ENCODE measurements at regions not wholly inside any gene's neighbourhood (a gene's known extent, or its start where the extent isn't known, plus 50 kb on each side); places are given as distances from the start of the nearest gene placed in this dataset.
A peak's percentile ranks its signal among the peaks of the same experiment; 100 is the strongest.

- H3K9me3 ChIP-seq: no peaks in the 10 kb centered on the region
- ATAC-seq: no peak
- H3K36me3 ChIP-seq: no peaks in the 10 kb centered on the region
- H3K27ac ChIP-seq: no peak overlapping the region
- H3K27me3 ChIP-seq: no peaks in the 10 kb centered on the region
- TF ChIP-seq POLR2AphosphoS5 (IDR thresholded peaks at IDR 0.05) (no peak), CTCF (IDR thresholded peaks at IDR 0.05) (no peak), POLR2A (IDR thresholded peaks at IDR 0.05) (no peak), EP300 (IDR thresholded peaks at IDR 0.05) (no peak)
- no peak overlapping the region for H3K4me3 ChIP-seq
- no peaks in the 10 kb centered on the region for H3K4me1 ChIP-seq
- WGBS, 2 donors (ENCODE audit: low coverage in 1 of 2): 60 to 92% methylated on average over 1 of the region's 1 CpG
Observed at GRCh38 chr4:129498626-129499025, 402.7 kb downstream of the C4orf33 start.

GRCh38 chr4:129514852-129515251, 418.9 kb downstream of the C4orf33 start:
- H3K4me3 ChIP-seq: no peak overlapping the region
- H3K4me1 ChIP-seq: no peaks in the 10 kb centered on the region
- H3K27ac ChIP-seq: no peak overlapping the region
- ATAC-seq: no peak
- H3K36me3 ChIP-seq: no peaks in the 10 kb centered on the region
- TF ChIP-seq POLR2A (IDR thresholded peaks at IDR 0.05): no peak
- TF ChIP-seq EP300 (IDR thresholded peaks at IDR 0.05): no peak
- no peak for TF ChIP-seq CTCF (IDR thresholded peaks at IDR 0.05)
- TF ChIP-seq POLR2AphosphoS5 (IDR thresholded peaks at IDR 0.05): no peak
- no peaks in the 10 kb centered on the region for H3K27me3 ChIP-seq
- H3K9me3 ChIP-seq: no peaks in the 10 kb centered on the region

GRCh38 chr4:129515356-129515755, 419.4 kb downstream of the C4orf33 start:
- no peak for TF ChIP-seq CTCF (IDR thresholded peaks at IDR 0.05)
- no peak for TF ChIP-seq POLR2AphosphoS5 (IDR thresholded peaks at IDR 0.05)
- no peak for TF ChIP-seq POLR2A (IDR thresholded peaks at IDR 0.05)
- no peak for TF ChIP-seq EP300 (IDR thresholded peaks at IDR 0.05)
- WGBS, 2 donors (ENCODE audit: low coverage in 1 of 2): 50 to 71% methylated on average over 1 of the region's 1 CpG

GRCh38 chr4:129526812-129527211, 430.9 kb downstream of the C4orf33 start:
- no peaks in the 10 kb centered on the region for H3K9me3 ChIP-seq
- no peak for ATAC-seq
- H3K27ac ChIP-seq: no peak overlapping the region
- H3K27me3 ChIP-seq: no peaks in the 10 kb centered on the region
- no peaks in the 10 kb centered on the region for H3K4me1 ChIP-seq
- 46 to 63% methylated on average over 3 of the region's 3 CpGs for WGBS, 2 donors (ENCODE audit: low coverage in 1 of 2)
- no peak for TF ChIP-seq POLR2AphosphoS5 (IDR thresholded peaks at IDR 0.05)
- no peak for TF ChIP-seq EP300 (IDR thresholded peaks at IDR 0.05)
- TF ChIP-seq CTCF (IDR thresholded peaks at IDR 0.05): peak in 2 of 4 experiments; percentile 5 to 51
- TF ChIP-seq POLR2A (IDR thresholded peaks at IDR 0.05): no peak
- H3K4me3 ChIP-seq: no peak overlapping the region
- H3K36me3 ChIP-seq: no peaks in the 10 kb centered on the region

More at GRCh38 chr4:129515356-129515755, 419.4 kb downstream of the C4orf33 start:
- Histone ChIP-seq H3K27me3 (no peaks in the 10 kb centered on the region), H3K9me3 (no peaks in the 10 kb centered on the region), H3K4me3 (no peak overlapping the region), H3K4me1 (no peaks in the 10 kb centered on the region), H3K36me3 (no peaks in the 10 kb centered on the region), H3K27ac (no peak overlapping the region)
- no peak for ATAC-seq

GRCh38 chr4:129531253-129531652, 435.3 kb downstream of the C4orf33 start:
- H3K4me3 ChIP-seq: no peak overlapping the region
- ATAC-seq: no peak
- H3K4me1 ChIP-seq: no peaks in the 10 kb centered on the region
- H3K9me3 ChIP-seq: no peaks in the 10 kb centered on the region
- TF ChIP-seq POLR2AphosphoS5 (IDR thresholded peaks at IDR 0.05) (no peak), POLR2A (IDR thresholded peaks at IDR 0.05) (no peak), CTCF (IDR thresholded peaks at IDR 0.05) (no peak), EP300 (IDR thresholded peaks at IDR 0.05) (no peak)
- no peak overlapping the region for H3K27ac ChIP-seq
- 80 to 85% methylated on average over 5 of the region's 5 CpGs for WGBS, 2 donors (ENCODE audit: low coverage in 1 of 2)
- H3K36me3 ChIP-seq: no peaks in the 10 kb centered on the region
- H3K27me3 ChIP-seq: no peaks in the 10 kb centered on the region

All from gastroesophageal sphincter (tissue), 4 donors.